ENCODE measurements at regions not wholly inside any gene's neighbourhood (a gene's known extent, or its start where the extent isn't known, plus 50 kb on each side); places are given as distances from the start of the nearest gene placed in this dataset.

- no peak for DNase-seq (ENCODE audit: low spot score)
- Histone ChIP-seq H3K9me3 (no peaks in the 10 kb centered on the region), H3K4me3 (no peak overlapping the region), H3K27me3 (replicated peaks; ENCODE audit: insufficient read depth) (no peaks in the 10 kb centered on the region), H3K27ac (no peak overlapping the region), H3K4me1 (replicated peaks) (no peaks in the 10 kb centered on the region), H3K36me3 (no peaks in the 10 kb centered on the region)
- no peak for TF ChIP-seq POLR2AphosphoS5 (IDR thresholded peaks at IDR 0.05)
- TF ChIP-seq CTCF (IDR thresholded peaks at IDR 0.05) = no peak
- TF ChIP-seq POLR2A (IDR thresholded peaks at IDR 0.05) = no peak
- intact Hi-C loops (cut with DNase I) = no loop called here
- 76% methylated on average over 13 of the region's 13 CpGs for WGBS
Measured at GRCh38 chr6:3579652-3580175, 122.9 kb upstream of the SLC22A23 start.

GRCh38 chr6:3578981-3579380 is 122.1 kb upstream of the SLC22A23 start:
- WGBS = 89% methylated on average over 4 of the region's 4 CpGs
- H3K9me3 ChIP-seq = no peaks in the 10 kb centered on the region
- H3K27ac ChIP-seq = no peak overlapping the region
- H3K4me1 ChIP-seq (replicated peaks) = no peaks in the 10 kb centered on the region
- intact Hi-C loops (cut with DNase I) = no loop called here
- no peaks in the 10 kb centered on the region for H3K36me3 ChIP-seq
- TF ChIP-seq POLR2A (IDR thresholded peaks at IDR 0.05) (no peak), POLR2AphosphoS5 (IDR thresholded peaks at IDR 0.05) (no peak), CTCF (IDR thresholded peaks at IDR 0.05) (no peak)
- no peak for DNase-seq (ENCODE audit: low spot score)
- H3K27me3 ChIP-seq (replicated peaks; ENCODE audit: insufficient read depth) = no peaks in the 10 kb centered on the region
- no peak overlapping the region for H3K4me3 ChIP-seq

GRCh38 chr6:3577517-3577916 is 120.7 kb upstream of the SLC22A23 start:
- H3K4me1 ChIP-seq (replicated peaks) = no peaks in the 10 kb centered on the region
- no peaks in the 10 kb centered on the region for H3K9me3 ChIP-seq
- no peaks in the 10 kb centered on the region for H3K36me3 ChIP-seq
- intact Hi-C loops (cut with DNase I) = no loop called here
- H3K27ac ChIP-seq = no peak overlapping the region
- H3K27me3 ChIP-seq (replicated peaks; ENCODE audit: insufficient read depth) = no peaks in the 10 kb centered on the region
- TF ChIP-seq CTCF (IDR thresholded peaks at IDR 0.05) (no peak), POLR2AphosphoS5 (IDR thresholded peaks at IDR 0.05) (no peak), POLR2A (IDR thresholded peaks at IDR 0.05) (no peak)
- H3K4me3 ChIP-seq = no peak overlapping the region
- WGBS = 83% methylated on average over 7 of the region's 7 CpGs
- no peak for DNase-seq (ENCODE audit: low spot score)

- H3K27me3 ChIP-seq (replicated peaks; ENCODE audit: insufficient read depth) = no peaks in the 10 kb centered on the region
- H3K4me3 ChIP-seq = no peak overlapping the region
- no peaks in the 10 kb centered on the region for H3K4me1 ChIP-seq (replicated peaks)
- 83% methylated on average over 8 of the region's 8 CpGs for WGBS
- intact Hi-C loops (cut with DNase I) = no loop called here
- H3K36me3 ChIP-seq = no peaks in the 10 kb centered on the region
- no peak for TF ChIP-seq POLR2A (IDR thresholded peaks at IDR 0.05)
- no peaks in the 10 kb centered on the region for H3K9me3 ChIP-seq
- no peak overlapping the region for H3K27ac ChIP-seq
- DNase-seq (ENCODE audit: low spot score) = no peak
Measured at GRCh38 chr6:3575701-3576100, 118.9 kb upstream of the SLC22A23 start.

- Histone ChIP-seq H3K27me3 (replicated peaks; ENCODE audit: insufficient read depth) (no peaks in the 10 kb centered on the region), H3K4me3 (no peak overlapping the region), H3K9me3 (no peaks in the 10 kb centered on the region), H3K36me3 (no peaks in the 10 kb centered on the region), H3K4me1 (replicated peaks) (no peaks in the 10 kb centered on the region), H3K27ac (no peak overlapping the region)
- no peak for DNase-seq (ENCODE audit: low spot score)
- WGBS = 94% methylated on average over 6 of the region's 6 CpGs
- intact Hi-C loops (cut with DNase I) = no loop called here
- no peak for TF ChIP-seq POLR2A (IDR thresholded peaks at IDR 0.05)
- no peak for TF ChIP-seq CTCF (IDR thresholded peaks at IDR 0.05)
- no peak for TF ChIP-seq POLR2AphosphoS5 (IDR thresholded peaks at IDR 0.05)
Measured at GRCh38 chr6:3575166-3575565, 118.3 kb upstream of the SLC22A23 start.

All from prostate gland (tissue), 2 donors.